ENCODE measurements at regions not wholly inside any gene's neighbourhood (a gene's known extent, or its start where the extent isn't known, plus 50 kb on each side); places are given as distances from the start of the nearest gene placed in this dataset.

DNA sequence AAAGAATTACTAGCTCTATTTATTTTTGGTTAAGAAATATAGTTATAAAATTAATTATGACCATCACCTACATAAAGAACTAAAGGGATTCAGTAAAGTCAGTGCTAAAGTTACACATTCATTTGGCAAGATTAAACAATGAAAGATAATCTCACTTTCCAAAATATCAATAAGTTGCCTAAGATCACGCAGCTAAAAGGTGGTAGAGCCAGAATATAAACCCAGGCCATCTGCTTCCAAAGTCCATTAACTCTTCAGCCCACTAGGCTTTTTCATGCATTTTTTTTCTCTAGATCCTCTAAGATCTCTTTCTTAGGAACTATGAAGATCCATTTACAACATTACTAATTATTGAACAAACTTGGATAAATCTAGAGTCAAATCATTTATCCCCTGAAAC lies 66.6 kb upstream of the RND3 start:
- TF ChIP-seq, protein P1, sequence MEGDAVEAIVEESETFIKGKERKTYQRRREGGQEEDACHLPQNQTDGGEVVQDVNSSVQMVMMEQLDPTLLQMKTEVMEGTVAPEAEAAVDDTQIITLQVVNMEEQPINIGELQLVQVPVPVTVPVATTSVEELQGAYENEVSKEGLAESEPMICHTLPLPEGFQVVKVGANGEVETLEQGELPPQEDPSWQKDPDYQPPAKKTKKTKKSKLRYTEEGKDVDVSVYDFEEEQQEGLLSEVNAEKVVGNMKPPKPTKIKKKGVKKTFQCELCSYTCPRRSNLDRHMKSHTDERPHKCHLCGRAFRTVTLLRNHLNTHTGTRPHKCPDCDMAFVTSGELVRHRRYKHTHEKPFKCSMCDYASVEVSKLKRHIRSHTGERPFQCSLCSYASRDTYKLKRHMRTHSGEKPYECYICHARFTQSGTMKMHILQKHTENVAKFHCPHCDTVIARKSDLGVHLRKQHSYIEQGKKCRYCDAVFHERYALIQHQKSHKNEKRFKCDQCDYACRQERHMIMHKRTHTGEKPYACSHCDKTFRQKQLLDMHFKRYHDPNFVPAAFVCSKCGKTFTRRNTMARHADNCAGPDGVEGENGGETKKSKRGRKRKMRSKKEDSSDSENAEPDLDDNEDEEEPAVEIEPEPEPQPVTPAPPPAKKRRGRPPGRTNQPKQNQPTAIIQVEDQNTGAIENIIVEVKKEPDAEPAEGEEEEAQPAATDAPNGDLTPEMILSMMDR (IDR thresholded peaks at IDR 0.05; ENCODE audit: low read length): no peak
- TF ChIP-seq EZH2 (IDR thresholded peaks at IDR 0.05; ENCODE audit: borderline replicate concordance, low read length): no peak
